GM21515 (cell line): ENCODE measurements at regions not wholly inside any gene's neighbourhood (a gene's known extent, or its start where the extent isn't known, plus 50 kb on each side); places are given as distances from the start of the nearest gene placed in this dataset.
"Not testable (repeated sequence)": the region's sequence is repeated elsewhere in the genome, so short reads cannot be mapped to it uniquely, and the experiment has no call there.

Experiments used
- ATAC-seq: cut with Tn5 transposase; IDR thresholded peaks from one replicate; pipeline ENCODE4 v1.9.1; 2021; ENCODE audit not compliant: unreplicated experiment

DNA sequence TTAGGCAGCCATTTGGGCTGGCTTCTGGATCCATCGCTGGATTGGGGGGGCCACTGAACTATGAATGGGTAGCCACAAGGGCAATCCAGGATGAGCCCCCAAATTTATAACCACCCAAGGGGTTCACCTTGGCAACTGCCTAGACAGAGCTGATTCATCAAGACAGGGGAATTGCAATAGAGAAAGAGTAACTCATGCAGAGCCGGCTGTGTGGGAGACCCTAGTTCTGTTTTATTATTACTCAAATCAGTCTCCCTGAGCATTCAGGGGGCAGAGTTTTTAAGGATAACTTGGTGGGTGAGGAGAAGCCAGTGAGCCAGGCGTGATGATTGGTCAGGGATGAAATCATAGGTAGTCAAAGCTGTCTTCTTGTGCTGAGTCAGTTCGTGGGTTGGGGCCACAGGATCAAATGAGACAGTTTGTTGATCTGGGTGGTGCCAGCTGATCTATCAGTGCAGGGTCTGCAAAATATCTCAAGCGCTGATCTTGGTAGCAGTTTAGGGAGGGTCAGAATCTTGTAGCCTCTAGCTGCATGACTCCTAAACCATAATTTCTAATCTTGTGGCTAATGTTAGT, 57.9 kb downstream of the DNAJB9 start:
- ATAC-seq, result no peak

DNA sequence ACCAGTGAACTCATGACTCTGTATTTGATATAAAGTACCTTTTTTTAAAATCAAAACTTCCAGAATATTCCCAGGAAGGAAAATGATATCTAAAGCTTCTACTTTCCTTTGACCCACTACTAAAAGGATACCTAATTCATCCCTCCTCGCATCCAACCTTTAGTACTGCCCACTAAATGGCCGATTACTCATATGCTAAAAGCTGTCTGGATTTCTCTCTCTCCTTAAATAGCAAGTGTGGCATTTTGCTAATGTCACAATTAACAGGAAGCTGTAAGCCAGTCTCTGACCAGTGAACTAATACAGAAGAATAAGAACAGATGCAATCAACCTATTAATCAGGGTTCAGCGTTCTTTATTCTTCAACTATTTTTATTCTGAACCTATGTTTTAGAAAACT, 59.0 kb downstream of the DNAJB9 start:
- ATAC-seq, result no peak

DNA sequence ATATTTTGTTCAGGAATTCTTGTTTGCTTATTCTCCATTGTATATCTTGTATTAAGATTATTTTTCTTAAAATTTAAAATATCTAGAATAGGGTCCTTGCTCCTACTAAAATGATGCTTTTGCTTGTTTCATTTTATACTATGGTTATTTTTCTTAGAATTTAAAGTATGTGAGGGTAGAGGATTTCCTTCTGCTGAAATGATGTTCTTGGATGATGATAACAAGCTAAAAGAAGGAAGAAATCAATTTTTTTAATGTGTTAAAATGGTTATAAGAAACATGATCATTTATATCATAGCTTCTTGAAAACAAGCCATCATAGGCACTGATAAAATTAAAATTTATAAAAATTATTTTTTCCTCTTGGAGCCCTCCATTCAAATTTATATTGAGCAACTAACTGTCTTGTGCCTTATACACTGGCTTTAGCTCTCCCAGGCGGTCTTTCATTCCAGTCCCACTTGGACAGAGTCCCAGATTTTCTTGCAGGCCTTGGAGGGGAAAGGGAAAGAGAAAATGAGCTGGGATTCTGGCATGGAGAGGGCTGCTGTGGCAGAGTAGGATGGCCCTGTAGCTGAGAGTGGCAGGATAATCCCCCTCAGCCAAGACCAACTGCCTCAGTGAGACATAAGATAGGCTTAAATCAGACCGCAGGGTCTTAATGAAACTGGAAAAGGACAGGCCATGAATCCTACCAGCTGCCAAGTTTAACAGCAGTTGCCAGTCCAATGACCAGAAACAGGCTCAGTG, 60.2 kb downstream of the DNAJB9 start:
- no peak for ATAC-seq

DNA sequence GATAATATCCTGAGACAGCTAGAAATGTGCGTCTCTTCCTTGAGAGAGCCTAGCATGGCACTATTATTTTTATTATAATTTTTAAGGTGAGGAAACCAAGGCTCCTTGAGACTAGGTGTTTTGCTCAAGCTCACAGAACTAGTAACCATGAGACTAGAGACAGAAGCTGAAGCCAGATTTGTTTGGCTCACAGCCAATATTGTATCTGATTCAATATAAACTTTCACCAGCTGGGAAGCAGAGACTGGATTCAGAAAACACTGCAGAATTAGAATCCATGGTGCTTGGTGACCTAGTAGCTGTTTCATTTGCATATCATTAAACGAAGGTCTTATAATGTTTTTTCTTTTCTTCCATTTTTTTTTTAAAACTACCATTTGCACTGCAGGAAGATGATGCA, 64.4 kb downstream of the DNAJB9 start:
- no peak for ATAC-seq

DNA sequence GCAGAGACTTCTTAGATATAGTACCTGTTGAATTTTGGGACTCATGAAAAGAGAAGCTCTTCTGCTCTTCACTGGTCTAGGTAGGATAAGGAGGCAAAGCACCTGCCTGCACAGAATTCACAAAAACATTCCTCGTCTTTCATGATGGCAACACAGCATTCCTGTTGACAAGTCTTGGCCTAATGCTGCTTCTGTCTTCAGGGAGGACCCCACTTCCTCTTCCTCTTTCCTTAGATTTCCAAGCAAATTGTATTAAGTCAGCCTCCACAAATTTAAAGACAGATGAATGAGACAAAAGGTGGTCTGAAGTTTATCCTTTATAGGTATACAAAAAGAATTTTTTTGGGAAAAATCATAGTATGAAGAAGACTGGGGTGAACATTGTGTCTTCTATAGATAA, 64.9 kb downstream of the DNAJB9 start:
- no peak for ATAC-seq

DNA sequence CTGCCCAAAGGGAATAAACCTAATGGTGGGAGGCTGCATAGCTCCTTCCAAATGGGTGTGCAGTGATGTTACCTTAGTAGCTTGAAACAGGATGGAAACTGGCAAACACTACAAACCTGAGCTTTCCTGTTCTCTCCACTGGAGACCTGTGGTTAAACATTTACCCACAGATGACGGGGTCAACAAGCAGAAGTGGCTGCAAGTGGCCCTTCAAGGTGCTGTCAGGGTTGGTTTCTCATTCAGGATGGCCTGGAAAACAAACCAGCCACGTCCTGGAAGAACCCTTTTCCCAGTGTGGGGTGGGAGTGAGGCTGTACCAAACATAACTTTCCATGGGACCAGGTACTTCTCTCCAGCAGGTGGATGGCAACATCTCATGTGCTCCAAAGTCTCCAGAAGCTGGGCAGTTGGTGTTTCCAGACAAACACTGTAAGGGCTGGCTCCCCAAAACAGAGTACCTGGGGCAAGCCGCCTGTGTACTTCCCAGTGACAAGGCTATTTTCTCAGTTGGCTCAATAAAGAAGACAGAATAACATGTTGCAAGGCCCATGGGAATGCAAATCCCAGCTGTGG, 67.5 kb downstream of the DNAJB9 start:
- ATAC-seq, result no peak

DNA sequence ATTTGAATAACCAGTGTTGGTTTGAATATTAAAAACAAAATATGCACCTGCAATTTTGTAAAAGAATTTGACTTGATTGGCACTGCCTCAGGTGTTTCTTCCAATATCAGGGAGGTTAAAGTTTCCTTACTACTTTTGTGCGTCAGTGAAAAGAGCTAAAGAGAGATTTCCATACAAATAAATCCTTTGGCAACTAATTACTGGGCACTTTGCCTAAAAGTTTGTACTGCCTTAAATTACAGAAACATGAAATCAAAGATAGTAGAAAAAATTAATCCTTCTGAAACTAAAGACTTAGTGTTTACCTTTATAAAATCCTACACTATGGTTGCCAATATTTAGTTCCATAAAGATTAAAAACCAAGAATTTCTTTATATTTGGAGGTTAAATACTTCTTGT, 72.5 kb downstream of the DNAJB9 start:
- no peak for ATAC-seq

DNA sequence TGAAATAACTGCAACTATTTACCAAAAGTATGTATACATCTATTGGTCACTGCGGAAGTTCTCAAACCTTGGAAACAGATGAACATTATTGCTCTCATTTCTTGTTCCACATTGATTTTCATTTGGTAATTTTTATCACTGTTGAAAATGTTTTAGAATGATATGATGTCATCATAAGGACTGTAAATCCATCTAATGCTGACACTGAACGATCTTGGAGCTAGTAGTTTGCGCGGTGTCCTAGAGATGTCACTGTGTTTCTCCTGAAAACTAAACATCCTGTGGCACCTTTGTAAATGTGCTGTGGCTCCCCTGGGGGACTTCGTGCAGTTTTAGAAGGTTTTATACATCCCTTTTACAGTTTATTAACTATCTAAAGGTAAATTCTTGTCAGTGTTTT, 73.5 kb downstream of the DNAJB9 start:
- ATAC-seq, result no peak

DNA sequence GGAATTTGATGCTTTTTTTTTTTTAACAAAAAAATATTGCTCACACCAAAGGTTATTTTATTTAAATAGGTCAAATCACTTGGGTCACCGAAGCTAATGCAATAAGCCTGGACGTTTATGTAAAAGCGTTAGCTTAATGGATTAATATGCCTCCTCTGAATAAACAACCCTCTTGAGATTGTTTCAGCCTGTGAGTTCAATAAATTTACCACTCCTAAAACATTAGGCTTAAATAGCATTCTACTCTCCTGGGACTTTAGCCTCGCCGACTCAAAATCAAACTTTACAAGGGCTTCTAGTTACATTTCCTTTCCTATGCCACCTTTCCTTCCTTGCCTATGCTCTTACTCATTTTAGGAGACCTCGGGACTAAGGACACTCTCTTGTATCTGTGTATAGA, 79.3 kb downstream of the DNAJB9 start:
- ATAC-seq, result no peak

DNA sequence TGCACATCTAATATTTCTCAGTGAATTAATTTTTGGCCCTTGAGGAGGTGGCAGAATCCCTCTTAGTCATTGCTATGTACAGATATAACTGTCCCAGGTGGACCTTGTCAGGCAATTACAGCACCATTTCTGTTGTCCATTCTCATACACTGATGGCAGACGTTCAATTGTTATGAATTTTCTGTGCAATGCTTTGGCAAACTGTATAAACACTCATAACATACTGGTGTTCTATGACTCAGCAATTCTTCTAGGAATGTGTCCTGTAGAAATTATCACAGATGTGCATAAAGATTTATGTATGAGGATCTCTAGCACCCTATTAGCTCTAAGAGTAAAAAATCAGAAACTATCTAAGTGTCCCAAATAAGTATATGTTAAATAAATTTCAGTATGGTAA, 80.8 kb downstream of the DNAJB9 start:
- ATAC-seq, result no peak

DNA sequence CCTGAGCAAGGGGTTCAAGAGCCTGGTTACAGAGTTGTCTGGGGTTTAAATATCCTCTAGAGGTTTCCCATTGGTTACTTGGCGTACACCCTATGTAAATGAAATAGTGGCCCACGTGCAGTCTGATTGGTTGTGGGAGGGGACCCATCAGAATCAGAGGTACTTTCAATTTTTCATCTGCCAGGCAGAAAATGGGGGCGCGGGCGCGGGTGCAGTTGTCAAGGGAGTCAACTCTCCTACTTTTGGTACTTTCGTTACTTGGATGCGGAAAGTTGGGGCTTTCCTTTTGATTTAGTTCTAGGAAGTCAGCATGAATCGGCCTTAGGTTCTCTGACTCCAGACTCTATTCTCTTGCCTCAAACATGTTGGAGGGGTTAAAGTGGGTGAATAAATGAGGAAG, 83.2 kb downstream of the DNAJB9 start:
- no peak for ATAC-seq

DNA sequence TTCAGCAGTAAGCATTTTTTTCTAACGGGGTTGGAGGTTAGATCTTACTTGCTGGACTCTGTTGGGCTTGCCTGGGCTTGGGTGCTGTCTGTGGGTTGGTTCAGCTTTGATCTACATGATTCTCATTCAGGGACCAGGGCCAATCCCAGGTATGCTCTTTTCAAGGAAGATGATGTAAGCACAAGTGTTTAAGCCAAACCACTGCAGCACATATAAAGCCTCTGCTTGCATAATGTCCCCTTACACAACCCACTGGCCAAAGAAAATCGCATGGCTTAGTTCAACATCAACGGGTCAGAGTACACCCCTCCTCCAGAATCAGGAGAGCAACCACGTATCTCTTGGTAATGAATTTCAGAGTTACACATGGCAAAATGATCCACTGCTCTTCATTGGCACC, 83.9 kb downstream of the DNAJB9 start:
- no peak for ATAC-seq

DNA sequence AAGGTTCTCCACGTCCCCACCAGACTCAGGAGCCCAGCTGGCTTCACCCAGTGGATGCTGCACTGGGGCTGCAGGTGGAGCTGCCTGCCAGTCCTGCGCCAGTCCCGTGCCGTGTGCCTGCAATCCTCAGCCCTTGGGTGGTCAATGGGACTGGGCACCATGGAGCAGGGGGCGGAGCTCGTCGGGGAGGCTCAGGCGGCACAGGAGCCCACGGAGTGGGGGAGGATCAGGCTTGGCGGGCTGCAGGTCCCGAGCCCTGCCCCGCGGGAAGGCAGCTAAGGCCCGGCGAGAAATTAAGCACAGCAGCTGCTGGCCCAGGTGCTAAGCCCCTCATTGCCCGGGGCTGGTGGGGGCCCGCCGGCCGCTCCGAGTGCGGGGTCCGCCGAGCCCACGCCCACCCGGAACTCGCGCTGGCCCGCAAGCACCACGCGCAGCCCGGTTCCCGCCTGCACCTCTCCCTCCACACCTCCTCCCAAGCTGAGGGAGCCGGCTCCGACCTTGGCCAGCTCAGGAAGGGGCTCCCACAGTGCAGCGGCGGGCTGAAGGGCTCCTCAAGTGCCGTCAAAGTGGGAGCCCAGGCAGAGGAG, 87.6 kb downstream of the DNAJB9 start:
- not testable (repeated sequence) for ATAC-seq

DNA sequence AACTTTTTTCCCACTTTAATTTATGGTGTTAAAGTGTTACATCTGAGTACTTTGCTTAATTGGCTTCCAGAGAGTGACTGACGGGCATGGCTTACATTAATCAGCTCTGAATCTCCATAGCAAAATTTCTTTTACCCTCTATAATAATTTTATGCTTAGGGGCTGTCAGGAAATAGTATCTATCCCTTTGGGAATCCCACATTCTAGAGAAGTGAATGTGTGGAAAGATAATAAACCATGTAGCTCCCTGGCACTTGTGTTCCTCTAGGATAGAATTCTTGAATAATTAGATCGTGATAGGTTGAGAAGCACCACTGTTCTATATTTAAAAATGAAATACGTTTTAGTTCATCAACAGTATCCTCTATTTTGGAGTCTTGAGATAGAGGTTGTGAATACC, 89.6 kb downstream of the DNAJB9 start:
- no peak for ATAC-seq

DNA sequence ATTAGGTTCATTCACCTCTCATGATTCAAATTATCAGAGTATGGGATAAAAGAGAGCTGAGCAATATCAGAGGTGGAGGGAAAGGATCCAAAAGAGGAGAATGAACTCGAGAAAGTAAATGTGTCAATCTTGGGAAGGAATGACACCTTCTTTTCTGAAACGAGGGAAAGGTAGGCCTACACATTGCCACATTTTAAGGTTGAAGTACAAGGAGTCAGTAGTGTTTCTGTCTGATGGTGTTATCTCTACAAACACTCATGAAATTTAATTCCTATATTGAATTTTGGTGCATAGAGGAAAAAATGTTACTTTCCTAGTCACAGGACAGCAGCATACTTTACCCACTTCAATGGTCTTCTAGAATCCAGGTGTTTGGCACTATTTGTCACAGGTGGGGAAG, 90.2 kb downstream of the DNAJB9 start:
- no peak for ATAC-seq

DNA sequence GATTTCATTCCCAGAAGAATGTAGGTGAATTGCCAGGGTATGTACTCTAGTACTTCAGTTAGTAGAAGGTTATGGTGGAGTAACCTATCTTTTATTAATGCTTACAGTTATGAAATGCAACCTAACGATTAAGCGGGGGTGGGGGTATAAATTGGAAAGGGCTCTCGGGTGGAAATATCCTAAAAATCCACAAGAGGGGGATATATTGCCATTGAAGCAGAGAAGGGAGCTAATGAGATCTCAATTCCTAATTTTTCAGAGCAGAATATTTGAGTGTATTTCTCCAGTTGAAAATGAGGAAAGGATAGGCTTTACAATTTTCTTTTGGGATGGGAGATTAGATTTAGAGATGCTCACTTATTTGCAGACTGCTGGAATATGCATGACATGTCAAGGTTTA, 90.8 kb downstream of the DNAJB9 start:
- no peak for ATAC-seq

DNA sequence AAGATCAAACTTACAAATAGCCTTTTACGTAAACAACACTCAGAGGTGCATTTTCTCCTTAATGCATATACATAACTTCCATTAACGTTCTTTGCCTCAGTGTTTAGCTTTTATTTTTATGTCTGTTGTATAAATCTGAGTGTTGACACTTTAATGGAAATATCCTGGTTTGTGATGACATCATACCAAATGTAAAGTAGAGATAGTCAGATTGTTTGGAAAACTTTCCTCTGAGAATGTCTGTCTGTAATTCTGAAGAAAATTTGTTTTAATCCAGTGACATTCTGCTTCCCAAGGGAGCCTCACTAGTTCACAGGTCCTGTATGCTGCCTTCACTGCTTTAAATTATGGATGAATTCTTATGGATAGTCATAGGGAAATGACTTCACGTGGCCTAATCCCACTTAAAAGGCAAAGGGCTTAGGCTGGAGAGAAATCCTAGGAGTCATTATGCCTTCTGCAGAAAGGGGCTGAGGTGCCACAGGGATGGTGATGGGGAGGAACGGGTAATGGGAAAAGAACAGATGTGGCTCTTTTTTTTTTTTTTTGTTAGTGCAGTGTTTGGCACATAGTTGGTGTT, 93.2 kb downstream of the DNAJB9 start:
- no peak for ATAC-seq

DNA sequence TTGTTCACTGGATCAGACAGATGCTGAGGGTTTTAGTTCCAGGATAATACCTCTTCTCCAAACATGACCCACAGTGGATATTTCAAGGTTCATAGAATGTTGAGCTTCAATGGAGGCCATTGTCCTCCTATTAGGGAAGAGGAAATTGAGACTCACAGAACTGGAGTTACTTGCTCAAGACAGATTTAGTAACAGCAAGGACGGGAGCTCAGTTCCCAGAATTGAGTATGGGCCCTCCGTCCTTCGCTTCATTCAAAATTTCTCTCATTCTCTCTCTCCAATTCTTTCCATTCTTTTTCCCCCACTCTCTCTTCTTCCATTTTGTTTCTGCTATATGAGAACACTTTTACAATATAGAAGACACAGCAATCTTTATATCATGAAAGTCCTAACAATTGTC, 94.0 kb downstream of the DNAJB9 start:
- no peak for ATAC-seq

DNA sequence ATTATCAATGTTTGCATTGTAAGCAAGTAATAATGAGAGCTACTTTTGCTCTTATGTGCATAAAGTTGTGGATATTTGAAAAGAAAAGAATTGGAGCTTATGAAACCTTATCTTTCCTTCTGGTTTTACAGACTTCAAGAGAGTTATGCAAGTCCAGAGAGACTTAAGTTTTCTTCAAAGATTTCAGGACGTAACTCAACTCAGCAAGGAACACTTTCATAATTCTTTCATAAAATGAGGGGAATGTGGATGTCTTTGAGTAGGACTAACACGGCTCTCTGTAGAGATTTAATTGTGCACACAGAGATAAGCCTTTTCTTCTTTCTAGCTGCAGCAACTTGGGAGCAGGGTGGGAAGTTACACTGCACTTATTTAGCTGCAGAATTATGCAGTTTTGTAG, 97.5 kb downstream of the DNAJB9 start:
- no peak for ATAC-seq

DNA sequence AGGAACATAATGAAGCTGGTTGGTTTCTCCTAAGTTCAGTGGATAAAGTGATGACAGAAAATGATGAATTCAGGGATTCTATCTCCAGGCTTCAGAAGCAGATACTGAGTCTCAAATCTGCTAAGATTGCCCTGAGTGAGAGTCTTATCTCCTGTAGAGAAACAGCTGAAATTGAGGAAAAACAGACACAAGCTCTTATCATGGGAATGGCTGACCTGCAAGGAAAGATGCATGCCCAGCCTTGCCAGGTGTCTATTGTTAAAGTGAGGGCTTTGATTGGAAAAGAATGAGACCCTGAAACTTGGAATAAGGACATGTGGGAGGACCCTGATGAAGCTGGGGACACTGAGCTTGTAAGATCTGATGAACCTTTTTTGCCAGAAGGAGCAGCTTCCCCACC, 100.3 kb downstream of the DNAJB9 start:
- no peak for ATAC-seq

DNA sequence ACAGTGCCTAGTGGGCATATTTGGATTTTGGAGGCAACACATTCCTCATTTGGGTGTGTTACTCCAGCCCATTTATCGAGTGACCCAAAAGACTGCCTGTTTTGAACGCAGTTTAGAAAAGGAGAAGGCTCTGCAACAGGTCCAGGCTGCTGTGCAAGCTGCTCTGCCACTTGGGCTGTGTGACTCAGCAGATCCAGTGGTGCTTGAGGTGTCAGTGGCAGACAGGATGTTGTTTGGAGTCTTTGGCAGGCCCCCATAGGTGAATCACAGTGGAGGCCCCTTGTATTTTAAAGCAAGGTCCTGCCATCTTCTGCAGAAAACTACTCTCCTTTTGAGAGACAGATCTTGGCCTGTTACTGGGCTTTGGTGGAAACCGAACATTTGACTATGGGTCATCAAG, 104.0 kb downstream of the DNAJB9 start:
- not testable (repeated sequence) for ATAC-seq

DNA sequence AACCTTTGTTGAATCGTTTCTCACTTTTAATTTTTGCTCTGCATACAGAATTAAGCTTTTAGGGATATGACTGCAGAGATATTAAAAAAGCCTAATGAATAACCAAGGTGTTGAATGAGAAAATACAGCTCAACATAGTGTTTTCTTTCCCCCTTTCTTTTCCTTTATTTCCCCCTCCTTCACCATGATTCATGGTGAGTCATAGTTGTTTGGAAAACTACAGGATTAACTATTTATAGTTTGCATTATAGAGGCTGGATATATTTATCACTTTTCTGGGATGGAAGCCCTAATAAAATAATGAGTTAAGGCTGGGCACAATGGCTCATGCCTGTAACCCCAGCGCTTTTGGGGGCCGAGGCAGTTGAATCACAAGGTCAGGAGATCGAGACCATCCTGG, 115.0 kb downstream of the DNAJB9 start:
- no peak for ATAC-seq
